Duodenal mucosa (tissue), 2 donors: ENCODE measurements at regions not wholly inside any gene's neighbourhood (a gene's known extent, or its start where the extent isn't known, plus 50 kb on each side); places are given as distances from the start of the nearest gene placed in this dataset.

Source experiments
- H3K27ac ChIP-seq: one replicate; pipeline ENCODE4 v1.7.0; 2013; ENCODE audit warnings: low read depth, low read length
- H3K27me3 ChIP-seq, 2 donors: one replicate each; pipeline ENCODE4 v1.7.0; 2013; ENCODE audit warnings: low read length in 2 of 2, control low read depth in 1 of 2; ENCODE audit not compliant: insufficient read depth in 2 of 2, control insufficient read depth in 1 of 2
- H3K36me3 ChIP-seq, 2 donors: one replicate each; pipeline ENCODE4 v1.7.0; 2013; ENCODE audit warnings: low read length in 2 of 2, control low read depth in 1 of 2; ENCODE audit not compliant: insufficient read depth in 2 of 2, control insufficient read depth in 1 of 2
- H3K4me1 ChIP-seq, 2 donors: one replicate each; pipeline ENCODE4 v1.7.0; 2013; ENCODE audit warnings: low read length in 2 of 2, control low read depth in 1 of 2; ENCODE audit not compliant: insufficient read depth in 2 of 2, control insufficient read depth in 1 of 2
- H3K4me3 ChIP-seq, 2 donors: one replicate each; pipeline ENCODE4 v1.7.0; 2013; ENCODE audit warnings: low read length in 2 of 2, low read depth in 1 of 2
- H3K9ac ChIP-seq, 2 donors: one replicate each; pipeline ENCODE4 v1.7.0; 2013; ENCODE audit warnings: low read length in 2 of 2, low read depth in 1 of 2
- H3K9me3 ChIP-seq, 2 donors: one replicate each; pipeline ENCODE4 v1.7.0; 2013; ENCODE audit warnings: low read length in 2 of 2, control low read depth in 1 of 2; ENCODE audit not compliant: control insufficient read depth in 1 of 2

- Histone ChIP-seq H3K27me3 (no peaks in the 10 kb centered on the region), H3K9ac (no peak overlapping the region), H3K36me3 (no peaks in the 10 kb centered on the region), H3K27ac (no peak overlapping the region), H3K4me1 (no peaks in the 10 kb centered on the region), H3K4me3 (no peak overlapping the region), H3K9me3 (no peaks in the 10 kb centered on the region)
Observed at GRCh38 chr9:90053027-90053426, 448.2 kb downstream of the GADD45G start.

GRCh38 chr9:90054810-90055209, 450.0 kb downstream of the GADD45G start:
- Histone ChIP-seq H3K4me3 (no peak overlapping the region), H3K36me3 (no peaks in the 10 kb centered on the region), H3K9me3 (no peaks in the 10 kb centered on the region), H3K9ac (no peak overlapping the region), H3K4me1 (no peaks in the 10 kb centered on the region), H3K27me3 (no peaks in the 10 kb centered on the region), H3K27ac (no peak overlapping the region)

- Histone ChIP-seq H3K4me3 (no peak overlapping the region), H3K27ac (no peak overlapping the region), H3K4me1 (no peaks in the 10 kb centered on the region), H3K36me3 (no peaks in the 10 kb centered on the region), H3K9ac (no peak overlapping the region), H3K9me3 (no peaks in the 10 kb centered on the region), H3K27me3 (no peaks in the 10 kb centered on the region)
Observed at GRCh38 chr9:90055226-90055625, 450.4 kb downstream of the GADD45G start.

- Histone ChIP-seq H3K4me3 (no peak overlapping the region), H3K36me3 (no peaks in the 10 kb centered on the region), H3K27ac (no peak overlapping the region), H3K9me3 (no peaks in the 10 kb centered on the region), H3K4me1 (no peaks in the 10 kb centered on the region), H3K9ac (no peak overlapping the region), H3K27me3 (no peaks in the 10 kb centered on the region)
Observed at GRCh38 chr9:90057361-90057760, 452.5 kb downstream of the GADD45G start.

GRCh38 chr9:90058182-90058763, 453.5 kb downstream of the GADD45G start:
- Histone ChIP-seq H3K36me3 (no peaks in the 10 kb centered on the region), H3K9ac (no peak overlapping the region), H3K9me3 (no peaks in the 10 kb centered on the region), H3K27ac (no peak overlapping the region), H3K27me3 (no peaks in the 10 kb centered on the region), H3K4me1 (no peaks in the 10 kb centered on the region), H3K4me3 (no peak overlapping the region)

GRCh38 chr9:90059436-90059835, 454.6 kb downstream of the GADD45G start:
- Histone ChIP-seq H3K4me1 (no peaks in the 10 kb centered on the region), H3K9ac (no peak overlapping the region), H3K27ac (no peak overlapping the region), H3K4me3 (no peak overlapping the region), H3K36me3 (no peaks in the 10 kb centered on the region), H3K27me3 (no peaks in the 10 kb centered on the region), H3K9me3 (no peaks in the 10 kb centered on the region)

GRCh38 chr9:90060256-90060655, 455.4 kb downstream of the GADD45G start:
- no peak overlapping the region for H3K4me3 ChIP-seq
- no peak overlapping the region for H3K9ac ChIP-seq
- H3K4me1 ChIP-seq = no peaks in the 10 kb centered on the region
- H3K27me3 ChIP-seq = no peaks in the 10 kb centered on the region
- H3K27ac ChIP-seq = no peak overlapping the region
- H3K9me3 ChIP-seq = no peaks in the 10 kb centered on the region
- H3K36me3 ChIP-seq = no peaks in the 10 kb centered on the region

- Histone ChIP-seq H3K9me3 (no peaks in the 10 kb centered on the region), H3K4me1 (no peaks in the 10 kb centered on the region), H3K36me3 (no peaks in the 10 kb centered on the region), H3K27me3 (no peaks in the 10 kb centered on the region), H3K27ac (no peak overlapping the region), H3K4me3 (no peak overlapping the region), H3K9ac (no peak overlapping the region)
Observed at GRCh38 chr9:90061187-90061586, 456.4 kb downstream of the GADD45G start.

- Histone ChIP-seq H3K27ac (no peak overlapping the region), H3K4me3 (no peak overlapping the region), H3K4me1 (no peaks in the 10 kb centered on the region), H3K9me3 (no peaks in the 10 kb centered on the region), H3K36me3 (no peaks in the 10 kb centered on the region), H3K27me3 (no peaks in the 10 kb centered on the region), H3K9ac (no peak overlapping the region)
Observed at GRCh38 chr9:90062982-90063381, 458.2 kb downstream of the GADD45G start.

- no peaks in the 10 kb centered on the region for H3K4me1 ChIP-seq
- no peak overlapping the region for H3K9ac ChIP-seq
- no peak overlapping the region for H3K4me3 ChIP-seq
- H3K27me3 ChIP-seq = no peaks in the 10 kb centered on the region
- no peaks in the 10 kb centered on the region for H3K36me3 ChIP-seq
- H3K9me3 ChIP-seq = no peaks in the 10 kb centered on the region
- H3K27ac ChIP-seq = no peak overlapping the region
Observed at GRCh38 chr9:90064248-90064647, 459.4 kb downstream of the GADD45G start.

GRCh38 chr9:90064971-90065370, 460.2 kb downstream of the GADD45G start:
- no peaks in the 10 kb centered on the region for H3K9me3 ChIP-seq
- no peak overlapping the region for H3K27ac ChIP-seq
- no peaks in the 10 kb centered on the region for H3K27me3 ChIP-seq
- H3K4me1 ChIP-seq = no peaks in the 10 kb centered on the region
- H3K36me3 ChIP-seq = no peaks in the 10 kb centered on the region
- no peak overlapping the region for H3K9ac ChIP-seq
- no peak overlapping the region for H3K4me3 ChIP-seq
